Activated T-helper 9 cell treated with anti-CD3 and anti-CD28 coated beads, Interleukin-2, amount 50 U/mL, for 16 hours (primary cell): ENCODE measurements at regions not wholly inside any gene's neighbourhood (a gene's known extent, or its start where the extent isn't known, plus 50 kb on each side); places are given as distances from the start of the nearest gene placed in this dataset.

Experiments used
- DNase-seq: peaks from one replicate; pipeline ENCODE4 v3.0.0-alpha.2; 2020; ENCODE audit warnings: low read depth

GRCh38 chr20:52490711-52491430, 299.3 kb upstream of the ZFP64 start:
- no peak for DNase-seq

- no peak for DNase-seq
These were observed 292.9 kb upstream of the ZFP64 start for GRCh38 chr20:52484438-52484837.

DNA sequence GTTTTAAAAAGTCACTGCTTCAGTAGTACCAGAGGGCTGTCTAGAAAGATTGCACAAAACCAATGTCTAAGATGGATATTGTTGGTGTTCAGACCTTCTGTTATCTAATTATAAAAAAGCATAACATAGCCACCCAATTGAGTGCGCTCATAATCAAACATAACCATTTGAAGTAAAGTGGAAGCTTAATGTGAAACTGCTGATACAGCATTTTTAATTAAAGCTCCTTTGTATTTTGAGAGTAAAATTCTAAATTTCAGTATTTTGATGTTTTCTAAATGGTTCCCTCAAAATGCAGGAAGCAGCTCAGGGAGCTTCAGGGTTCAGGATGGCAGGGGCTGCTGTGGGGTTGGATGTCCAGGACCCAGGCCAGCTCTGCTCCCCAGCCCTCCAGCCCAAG, 291.8 kb upstream of the ZFP64 start:
- DNase-seq: no peak

- DNase-seq: no peak
These were observed 290.5 kb upstream of the ZFP64 start for GRCh38 chr20:52482044-52482443.

DNA sequence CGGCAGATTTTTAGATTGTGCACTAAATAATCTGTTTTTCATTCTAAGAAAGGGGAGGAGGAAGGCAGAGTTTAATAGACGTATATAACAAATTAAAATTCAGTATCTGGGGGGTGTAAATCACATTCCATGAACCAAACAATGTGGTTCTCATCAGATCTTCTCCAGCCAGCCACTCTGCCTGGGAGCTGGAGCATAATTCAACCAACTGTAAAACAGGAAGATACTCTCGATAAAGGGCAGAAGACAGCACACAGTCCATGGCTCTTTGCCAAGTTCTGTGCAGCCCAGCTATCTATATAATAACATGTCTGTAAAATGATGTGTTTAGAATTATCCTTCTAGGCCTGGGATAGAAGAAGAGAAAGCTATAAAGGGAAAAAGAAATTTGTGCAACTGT, 289.9 kb upstream of the ZFP64 start:
- DNase-seq: no peak

DNA sequence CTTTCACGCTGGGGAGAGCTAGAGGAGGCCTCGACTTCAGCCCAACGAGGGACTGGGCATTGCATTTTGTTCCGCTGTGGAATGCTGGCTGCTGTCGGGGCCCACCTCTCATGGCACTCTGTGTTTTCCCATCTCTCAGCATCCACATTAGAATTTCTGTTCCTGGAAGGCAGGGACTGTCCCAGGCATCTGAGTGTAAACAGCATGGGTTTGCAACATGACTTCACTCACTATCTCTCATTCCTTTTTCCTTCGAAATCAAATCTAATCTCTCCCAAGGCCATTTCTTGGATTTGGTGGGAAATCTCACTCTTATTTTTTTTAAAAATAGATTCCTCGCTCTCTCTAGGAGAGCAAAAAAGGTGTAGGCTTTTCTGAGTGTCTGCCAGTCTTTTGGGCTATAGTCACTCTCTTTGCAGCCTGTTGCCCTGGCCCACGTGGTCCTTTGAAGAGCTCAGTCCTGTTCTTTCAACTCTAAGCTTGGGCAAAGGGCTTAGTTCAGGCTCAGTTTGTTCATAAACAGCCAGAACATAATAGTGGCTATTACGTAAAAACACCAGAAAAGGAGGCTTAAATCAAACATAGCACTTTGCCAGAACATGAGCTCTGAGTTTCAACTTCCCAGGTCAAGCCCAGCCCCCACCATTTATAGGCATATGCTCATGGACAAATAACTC, 284.6 kb upstream of the ZFP64 start:
- DNase-seq: no peak

DNA sequence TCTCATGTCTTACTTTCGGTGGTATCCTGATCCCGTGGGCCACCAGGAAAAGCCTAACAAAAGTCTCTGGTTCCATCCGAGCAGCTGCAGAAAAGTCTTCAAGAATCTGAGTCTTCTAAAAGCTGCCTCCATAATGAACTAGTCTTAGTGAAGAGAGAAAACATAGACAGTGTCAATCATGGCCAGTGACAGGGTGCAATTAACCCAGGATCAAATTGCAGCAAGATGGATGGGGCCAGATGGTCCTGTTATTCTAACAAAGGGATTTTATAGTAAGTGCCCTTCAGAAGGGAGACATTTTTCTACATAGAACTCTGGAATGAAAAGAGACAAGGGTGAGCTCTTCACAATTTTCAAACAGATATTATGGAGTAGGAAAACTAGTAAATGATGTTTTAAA, 281.6 kb upstream of the ZFP64 start:
- DNase-seq: no peak

GRCh38 chr20:52470561-52470960, 279.0 kb upstream of the ZFP64 start:
- no peak for DNase-seq

- no peak for DNase-seq
These were observed 277.5 kb upstream of the ZFP64 start for GRCh38 chr20:52469128-52469527.

- DNase-seq: no peak
These were observed 274.4 kb upstream of the ZFP64 start for GRCh38 chr20:52465991-52466390.

DNA sequence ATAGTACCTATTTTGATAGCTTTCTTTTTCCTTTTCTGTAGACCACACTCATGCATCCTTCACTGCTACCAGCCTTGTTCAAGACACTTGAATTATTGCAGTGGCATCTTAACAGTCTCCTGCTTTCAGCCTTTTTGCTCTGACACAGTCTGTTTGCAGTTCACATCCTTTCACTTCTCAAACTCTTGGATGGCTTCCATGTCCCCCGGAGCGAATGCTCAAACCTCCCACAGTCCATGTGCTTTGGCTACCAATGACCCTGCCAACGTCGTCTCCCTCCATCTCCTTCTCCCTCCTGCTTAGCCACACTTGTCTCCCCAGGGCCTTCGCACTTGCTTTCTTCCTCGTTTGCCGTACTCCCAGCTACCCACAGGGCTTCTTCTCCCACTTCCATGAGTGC, 270.0 kb upstream of the ZFP64 start:
- no peak for DNase-seq

GRCh38 chr20:52459150-52459549, 267.6 kb upstream of the ZFP64 start:
- DNase-seq: no peak

DNA sequence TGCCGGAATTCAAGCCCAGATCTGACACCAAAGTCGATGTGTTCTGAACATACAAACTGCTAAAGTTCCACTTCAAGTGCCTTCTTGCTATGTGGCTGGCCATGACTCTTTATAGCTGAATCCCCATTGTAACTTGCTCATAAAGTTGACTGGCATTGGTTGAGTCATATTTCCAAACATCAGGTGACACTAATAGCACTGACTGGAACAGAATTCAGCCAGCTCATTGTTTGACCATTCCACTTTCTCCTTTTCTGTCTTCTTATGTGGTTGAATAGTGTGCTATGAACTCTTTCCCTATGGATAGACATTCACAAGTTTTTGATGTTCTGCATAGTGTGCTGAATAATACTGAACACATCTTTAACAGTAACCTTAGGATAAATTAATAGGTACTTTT, 266.2 kb upstream of the ZFP64 start:
- no peak for DNase-seq

- DNase-seq: no peak
These were observed 263.1 kb upstream of the ZFP64 start for GRCh38 chr20:52454660-52455059.

GRCh38 chr20:52448513-52449232, 257.1 kb upstream of the ZFP64 start:
- no peak for DNase-seq

DNA sequence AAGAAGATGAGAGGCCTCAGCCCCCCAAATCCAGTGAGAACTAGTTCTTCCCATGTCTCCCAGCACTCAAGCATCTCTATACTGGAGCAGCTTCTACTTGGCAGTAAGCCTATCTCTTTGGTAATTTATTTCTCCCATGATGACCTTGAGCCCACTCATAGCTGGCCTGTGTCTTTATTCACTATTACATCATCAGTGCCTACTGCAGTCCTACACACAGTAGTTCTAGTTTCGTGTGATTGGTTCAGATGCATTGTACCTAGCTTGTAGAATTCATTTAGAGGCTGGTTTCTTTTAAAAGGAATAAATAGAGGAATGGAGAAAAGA, 255.6 kb upstream of the ZFP64 start:
- DNase-seq: no peak

DNA sequence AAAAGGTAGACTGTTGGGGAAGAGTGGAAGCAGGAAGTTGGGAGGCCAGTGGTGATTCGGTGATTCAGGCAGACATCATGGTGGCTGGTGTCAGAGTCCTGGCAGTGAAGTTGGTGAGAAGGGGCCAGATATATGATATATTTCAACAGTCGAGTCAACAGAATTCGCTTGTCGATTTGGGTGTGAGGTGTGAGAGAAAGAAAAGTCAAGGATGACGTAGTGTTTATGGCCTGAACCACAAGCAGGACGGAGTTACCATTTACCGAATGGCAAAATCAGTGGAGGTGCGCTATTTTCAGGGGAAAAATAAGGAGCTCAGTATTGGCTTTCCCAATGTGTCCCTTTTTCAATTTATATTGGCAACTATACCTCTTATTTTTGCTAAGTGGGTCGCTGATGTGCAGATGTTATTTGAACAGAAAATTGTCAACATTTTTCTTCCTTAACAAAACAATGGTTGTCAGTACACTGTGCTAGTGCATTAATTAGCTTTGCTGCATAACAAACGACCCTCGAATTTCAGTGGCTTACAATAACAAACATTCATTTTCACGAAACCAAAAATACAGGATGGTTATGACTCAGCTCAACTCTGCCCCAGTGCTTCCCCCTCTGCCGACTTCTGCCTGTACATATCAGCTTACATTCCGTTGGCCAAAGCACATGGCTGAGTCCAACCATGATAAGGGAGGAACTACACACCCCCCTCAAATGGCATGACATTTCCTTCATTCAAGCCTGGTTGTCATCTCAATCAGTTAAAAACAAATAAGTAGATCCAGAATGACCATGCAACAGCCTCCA, 255.0 kb upstream of the ZFP64 start:
- DNase-seq: no peak

DNA sequence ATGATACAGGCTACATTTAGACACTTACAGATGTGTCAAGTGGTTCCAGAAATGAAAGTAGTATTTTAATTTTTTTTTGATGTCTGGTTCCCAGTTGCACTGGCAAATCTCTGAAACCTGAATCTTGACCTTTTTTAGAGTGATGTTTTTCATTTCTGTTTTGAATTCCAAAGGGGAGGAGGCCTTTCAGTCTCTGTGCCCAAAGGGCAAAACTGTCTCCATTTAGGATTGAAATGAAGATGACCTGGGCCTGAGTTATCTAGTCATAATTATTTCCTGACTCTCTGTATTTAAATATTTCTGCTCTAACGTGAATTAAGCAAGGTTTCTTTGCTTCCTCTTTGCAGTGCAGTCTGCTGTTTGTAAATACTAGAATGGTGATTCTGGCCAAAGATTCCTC, 252.9 kb upstream of the ZFP64 start:
- DNase-seq: no peak

DNA sequence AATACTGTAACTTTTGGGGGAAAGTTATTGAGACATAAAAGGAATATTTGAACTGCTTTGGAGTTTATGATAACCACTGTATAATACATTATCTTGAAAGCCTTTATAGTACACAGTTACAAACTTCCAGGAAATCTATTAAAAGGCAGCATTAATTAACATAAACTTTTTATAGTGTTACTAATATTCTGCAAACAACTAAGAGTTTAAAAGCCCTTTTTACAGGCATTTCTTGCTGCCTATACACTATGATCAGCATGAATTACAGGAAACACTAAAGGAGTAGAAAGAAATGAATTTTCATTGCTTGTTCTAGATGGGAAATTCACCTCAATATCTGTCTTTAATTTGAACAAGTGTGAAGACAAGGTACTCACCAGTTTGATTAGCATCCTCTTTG, 252.3 kb upstream of the ZFP64 start:
- no peak for DNase-seq

DNA sequence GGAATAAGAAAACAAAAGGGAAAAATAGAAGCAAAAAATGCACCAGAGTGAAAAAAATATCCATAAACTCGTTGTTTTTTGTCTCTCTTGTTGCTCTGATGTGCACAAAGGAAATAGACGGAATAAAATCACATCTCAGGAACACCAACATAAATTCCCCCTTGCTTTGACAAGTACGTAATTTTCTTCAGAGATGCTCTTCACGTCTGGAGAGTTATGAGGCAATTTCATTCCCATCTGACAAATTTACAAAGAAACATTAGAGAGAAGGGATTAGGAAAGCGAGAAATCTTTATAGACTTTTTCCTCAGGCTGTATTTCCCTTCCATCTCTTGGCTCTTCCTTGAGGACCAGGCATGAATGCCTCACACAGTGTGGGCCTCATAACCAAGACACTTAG, 250.1 kb upstream of the ZFP64 start:
- DNase-seq: no peak

DNA sequence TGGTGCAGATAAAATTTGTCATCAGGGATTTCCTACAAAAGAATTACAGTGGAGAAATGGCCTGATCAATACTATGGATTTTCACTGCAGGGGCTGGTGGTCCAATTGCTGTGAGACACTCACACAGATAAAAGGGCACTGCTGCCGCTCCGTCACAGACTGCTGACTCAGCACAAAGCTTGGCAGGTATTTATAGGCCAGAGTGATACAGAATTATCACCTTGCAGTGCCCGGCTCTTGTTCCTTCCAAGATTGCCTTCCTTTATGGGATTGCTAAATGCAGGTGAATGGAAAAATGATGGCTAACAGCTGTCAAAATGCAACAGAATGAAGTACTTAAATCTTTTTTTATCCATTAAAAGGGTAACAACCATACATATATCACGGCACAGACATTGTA, 247.8 kb upstream of the ZFP64 start:
- no peak for DNase-seq

DNA sequence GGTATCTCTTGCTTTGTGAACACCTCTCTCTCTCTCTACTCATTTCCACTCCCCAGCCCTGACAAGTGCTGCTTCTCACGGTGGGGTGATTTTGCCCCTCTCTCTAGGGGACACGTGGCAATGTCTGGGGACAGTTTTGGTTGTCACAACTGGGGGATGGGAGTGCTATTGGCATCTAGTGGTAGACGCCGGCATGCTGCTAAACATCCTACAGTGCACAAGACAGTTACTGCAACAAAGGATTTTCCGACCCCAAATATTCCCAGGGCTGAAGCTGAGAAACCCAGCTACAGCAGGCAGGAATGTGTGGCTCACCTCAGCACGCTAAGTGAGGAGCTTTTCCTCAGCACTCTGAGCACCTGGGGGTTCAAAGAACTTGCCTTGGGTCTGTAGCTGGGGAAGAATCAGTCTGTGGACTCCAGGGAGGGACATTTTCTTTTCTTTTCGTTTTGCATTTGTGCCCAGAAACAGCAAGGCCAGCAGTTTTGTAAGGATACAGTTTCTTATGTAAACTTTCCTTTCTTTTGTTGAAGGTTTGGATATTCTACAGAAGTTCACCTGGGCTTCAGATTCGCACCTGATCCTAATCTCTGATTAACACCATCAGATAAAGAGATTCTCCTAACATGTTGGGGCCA, 246.9 kb upstream of the ZFP64 start:
- DNase-seq: no peak
